GM12878 (cell line): ENCODE measurements at regions not wholly inside any gene's neighbourhood (a gene's known extent, or its start where the extent isn't known, plus 50 kb on each side); places are given as distances from the start of the nearest gene placed in this dataset.

Experiments
- CREB1 ChIP-seq: IDR thresholded peaks from 2 replicates; pipeline ENCODE4 v1.6.1; 2012; ENCODE audit warnings: low read depth, mild to moderate bottlenecking, inconsistent platforms
- CTCF ChIP-seq, 3 experiments: IDR thresholded peaks in 2 of 3; conservative IDR thresholded peaks in 1 of 3; 2 replicates each; pipeline ENCODE4 v1.5.1; 2011; ENCODE audit warnings: low read depth in 3 of 3, low read length in 3 of 3, mild to moderate bottlenecking in 3 of 3, control low read depth in 2 of 3, moderate library complexity in 2 of 3, inconsistent platforms in 1 of 3, mixed read lengths in 1 of 3; ENCODE audit not compliant: control insufficient read depth in 2 of 3, insufficient read depth in 1 of 3; ENCODE audit errors: extremely low read depth in 1 of 3
- NRF1 ChIP-seq: conservative IDR thresholded peaks from 2 replicates; pipeline ENCODE4 v1.6.1; 2011; ENCODE audit warnings: mild to moderate bottlenecking, low read depth, low read length, improper control_type of control experiment
- PRDM15 ChIP-seq: fragments of 450-650 bp; formaldehyde crosslinking; IDR thresholded peaks from 2 replicates; pipeline ENCODE4 v1.4.0; 2020; ENCODE audit warnings: mild to moderate bottlenecking, moderate library complexity
- SKIL ChIP-seq: fragments of 450-650 bp; IDR thresholded peaks from 2 replicates; pipeline ENCODE4 v1.6.1; 2017; ENCODE audit warnings: mild to moderate bottlenecking, low read depth, inconsistent platforms; ENCODE audit not compliant: poor library complexity, severe bottlenecking
- TCF3 ChIP-seq: IDR thresholded peaks from 2 replicates; pipeline ENCODE4 v1.6.1; 2012; ENCODE audit warnings: low read depth, mild to moderate bottlenecking, low read length, borderline replicate concordance; ENCODE audit not compliant: insufficient read depth
- ZNF274 ChIP-seq: IDR thresholded peaks from one replicate; pipeline ENCODE4 v1.8.0; 2011; ENCODE audit not compliant: insufficient read length, insufficient read depth

- TF ChIP-seq CTCF (IDR thresholded peaks at IDR 0.05 in 2 of 3, conservative IDR thresholded peaks at IDR 0.05 in 1 of 3; ENCODE audit: control insufficient read depth in 2 of 3, extremely low read depth in 1 of 3, insufficient read depth in 1 of 3, low read depth in 3 of 3, low read length in 3 of 3) (no peak), TCF3 (no peak), CREB1 (no peak), ZNF274 (no peak), PRDM15 (CRISPR knock-in tag) (no peak), SKIL (no peak), NRF1 (no peak)
These were observed 496.1 kb upstream of the CCDC54 start for GRCh38 chr3:106881186-106881585.
